Natural killer cell treated with Interleukin-12 subunit alpha and Interleukin-12 subunit beta and Interleukin-15 and Interleukin-18, amount 100 ng/mL, for 72 hours (primary cell): ENCODE measurements at regions not wholly inside any gene's neighbourhood (a gene's known extent, or its start where the extent isn't known, plus 50 kb on each side); places are given as distances from the start of the nearest gene placed in this dataset.

ENCODE experiments used
- ATAC-seq, 2 donors: fragments of 150-1000 bp; cut with Tn5 transposase in 1 of 2; sonication (Bioruptor Pico), chemical (Tn5 transposase) in 1 of 2; 2 replicates each; pipeline ENCODE4 v1.10.0; 2021
- DNase-seq: peaks from one replicate; pipeline ENCODE4 v3.0.0; 2022; ENCODE audit warnings: low spot score
- H3K27ac Mint-ChIP-seq, 2 donors: 1 replicate in 1 of 2; 2 replicates in 1 of 2; pipeline ENCODE4 v1.8.0; 2022; ENCODE audit warnings: mixed read lengths in 2 of 2, mild to moderate bottlenecking in 1 of 2, moderate library complexity in 1 of 2
- H3K27me3 Mint-ChIP-seq, 2 donors: 1 replicate in 1 of 2; 2 replicates in 1 of 2; pipeline ENCODE4 v1.8.0; 2022; ENCODE audit warnings: mixed read lengths in 2 of 2
- H3K36me3 Mint-ChIP-seq: one replicate; pipeline ENCODE4 v1.8.0; 2022; ENCODE audit warnings: mixed read lengths
- H3K4me1 Mint-ChIP-seq, 2 donors: 1 replicate in 1 of 2; 2 replicates in 1 of 2; pipeline ENCODE4 v1.8.0; 2022; ENCODE audit warnings: low read depth in 2 of 2, mixed read lengths in 2 of 2, mild to moderate bottlenecking in 1 of 2
- H3K4me3 Mint-ChIP-seq: one replicate; pipeline ENCODE4 v1.8.0; 2022; ENCODE audit warnings: mixed read lengths
- H3K9me3 Mint-ChIP-seq: 2 replicates; pipeline ENCODE4 v1.8.0; 2022; ENCODE audit warnings: mixed read lengths

DNA sequence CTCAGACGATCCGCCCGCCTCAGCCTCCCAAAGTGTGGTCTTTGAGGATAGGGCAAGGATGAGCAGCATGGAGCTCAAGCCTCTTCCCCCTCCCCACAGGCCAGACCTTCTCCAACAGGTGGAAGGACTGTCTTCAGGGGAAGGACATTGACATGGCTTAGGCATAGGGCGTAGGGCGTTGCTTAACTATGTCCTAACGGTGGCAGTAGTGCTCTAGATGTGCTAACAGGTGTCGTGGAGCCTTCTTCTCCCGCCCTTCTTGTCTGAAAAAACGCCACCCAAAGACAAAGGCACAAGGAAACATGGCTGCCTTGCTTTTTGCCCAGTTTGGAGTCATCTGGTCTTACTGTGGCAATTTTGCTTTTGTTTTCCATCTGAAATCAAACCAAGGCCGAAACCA, 219.8 kb downstream of the OR13H1 start:
- Mint-ChIP-seq H3K36me3 (no peaks in the 10 kb centered on the region), H3K9me3 (no peaks in the 10 kb centered on the region), H3K27ac (peak overlapping the region in 1 of 2 donors; percentile 85), H3K4me1 (peaks cover 0 to 23% of the 10 kb centered on the region in 2 donors), H3K4me3 (no peak overlapping the region), H3K27me3 (no peaks in the 10 kb centered on the region)
- ATAC-seq, result peak in 1 of 2 donors; percentile 90
- peak; percentile 77 for DNase-seq

DNA sequence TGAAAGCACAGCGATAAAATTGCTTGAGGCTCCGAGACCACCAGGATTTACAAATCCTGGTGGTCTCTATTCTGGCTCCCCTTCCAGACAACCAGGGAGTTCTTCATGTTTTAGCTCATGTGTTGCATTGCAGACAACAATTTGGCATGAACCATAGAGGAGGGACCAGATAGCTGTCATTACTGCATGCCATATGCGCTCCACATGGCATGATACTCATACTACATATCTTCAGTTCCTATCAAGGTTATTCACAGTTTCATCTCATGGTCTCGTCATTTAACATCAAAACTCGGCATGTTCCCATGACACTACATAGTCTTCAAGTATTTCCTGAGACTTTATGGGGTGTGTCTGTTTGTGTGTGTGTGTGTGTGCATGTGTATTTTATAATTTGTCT, 220.3 kb downstream of the OR13H1 start:
- H3K9me3 Mint-ChIP-seq, result no peaks in the 10 kb centered on the region
- H3K27ac Mint-ChIP-seq, result peak overlapping the region in 1 of 2 donors; percentile 85
- H3K36me3 Mint-ChIP-seq, result no peaks in the 10 kb centered on the region
- H3K4me1 Mint-ChIP-seq, result peaks cover 0 to 23% of the 10 kb centered on the region in 2 donors
- DNase-seq, result no peak
- no peak overlapping the region for H3K4me3 Mint-ChIP-seq
- ATAC-seq, result no peak
- no peaks in the 10 kb centered on the region for H3K27me3 Mint-ChIP-seq

DNA sequence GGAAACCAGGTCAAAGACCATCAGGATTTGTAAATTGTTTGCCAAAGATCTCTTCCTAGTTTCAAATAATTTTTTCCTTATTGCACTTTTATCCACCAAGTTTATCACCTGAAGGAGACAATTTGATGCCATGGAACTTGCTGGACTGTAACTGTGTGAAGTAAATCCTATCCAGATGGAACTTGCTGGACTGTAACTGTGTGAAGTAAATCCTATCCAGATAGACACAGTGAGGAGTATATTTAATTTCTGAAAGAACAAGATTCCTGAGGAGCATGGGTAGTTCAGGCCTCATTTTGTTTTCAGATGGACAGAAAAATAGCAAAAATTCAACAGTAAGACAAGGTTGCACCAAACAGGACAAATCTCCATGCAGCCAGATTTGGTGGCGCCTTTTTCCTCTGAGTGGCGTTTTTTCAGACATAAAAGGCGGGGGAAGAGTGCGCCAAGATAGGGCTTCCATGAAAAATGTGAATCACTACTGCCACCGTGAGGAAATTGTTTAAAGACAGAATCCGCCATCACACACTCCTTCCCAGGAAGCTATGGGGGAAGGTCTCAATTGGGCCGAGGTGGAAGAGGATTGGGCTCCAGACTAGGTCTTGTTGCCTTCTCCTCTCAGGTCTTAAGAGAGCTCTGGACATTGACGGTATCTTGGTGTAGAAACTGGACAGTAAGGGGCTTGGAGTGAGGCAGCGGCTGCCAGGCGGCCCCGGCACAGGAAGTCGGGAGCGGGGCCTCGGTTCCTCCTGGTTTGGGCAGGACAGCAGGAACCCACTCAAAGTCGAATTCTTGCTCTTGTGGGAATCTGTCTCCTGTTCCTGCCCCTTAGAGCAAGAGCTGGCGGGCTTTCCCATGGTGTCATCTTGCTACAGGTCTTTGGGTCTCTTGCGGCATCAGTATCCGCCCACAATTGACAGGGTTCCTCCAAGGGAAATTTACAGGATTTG, 234.7 kb downstream of the OR13H1 start:
- DNase-seq, result peak; percentile 76
- Mint-ChIP-seq H3K27ac (peak overlapping the region in 1 of 2 donors; percentile 86), H3K4me1 (peaks cover 0 to 3% of the 10 kb centered on the region in 2 donors), H3K4me3 (no peak overlapping the region), H3K27me3 (peaks cover 0 to 6% of the 10 kb centered on the region in 2 donors), H3K36me3 (no peaks in the 10 kb centered on the region), H3K9me3 (no peaks in the 10 kb centered on the region)
- peak in 1 of 2 donors; percentile 84 for ATAC-seq

DNA sequence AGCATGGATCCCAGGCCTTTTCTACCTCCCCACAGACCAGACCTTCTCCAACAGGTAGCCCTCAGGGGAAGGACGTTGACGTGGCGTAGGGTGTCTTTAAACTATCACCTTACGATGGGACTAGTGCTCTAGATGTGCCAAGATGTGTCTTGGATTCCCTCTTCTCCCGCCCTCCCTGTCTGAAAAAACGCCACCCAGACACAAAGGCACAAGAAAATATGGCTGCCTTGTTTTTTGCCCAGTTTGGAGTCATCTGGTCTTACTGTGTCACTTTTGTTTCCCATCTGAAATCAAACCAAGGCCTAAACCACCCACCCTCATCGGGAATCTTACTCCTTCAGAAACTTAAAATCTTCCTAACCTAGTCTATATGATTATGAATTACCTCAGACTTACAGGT, 235.4 kb downstream of the OR13H1 start:
- peaks cover 0 to 3% of the 10 kb centered on the region in 2 donors for H3K27me3 Mint-ChIP-seq
- peak overlapping the region in 1 of 2 donors; percentile 86 for H3K27ac Mint-ChIP-seq
- no peaks in the 10 kb centered on the region for H3K9me3 Mint-ChIP-seq
- no peak overlapping the region for H3K4me3 Mint-ChIP-seq
- peaks cover 0 to 8% of the 10 kb centered on the region in 2 donors for H3K4me1 Mint-ChIP-seq
- no peaks in the 10 kb centered on the region for H3K36me3 Mint-ChIP-seq
- DNase-seq (no peak), ATAC-seq (no peak)

DNA sequence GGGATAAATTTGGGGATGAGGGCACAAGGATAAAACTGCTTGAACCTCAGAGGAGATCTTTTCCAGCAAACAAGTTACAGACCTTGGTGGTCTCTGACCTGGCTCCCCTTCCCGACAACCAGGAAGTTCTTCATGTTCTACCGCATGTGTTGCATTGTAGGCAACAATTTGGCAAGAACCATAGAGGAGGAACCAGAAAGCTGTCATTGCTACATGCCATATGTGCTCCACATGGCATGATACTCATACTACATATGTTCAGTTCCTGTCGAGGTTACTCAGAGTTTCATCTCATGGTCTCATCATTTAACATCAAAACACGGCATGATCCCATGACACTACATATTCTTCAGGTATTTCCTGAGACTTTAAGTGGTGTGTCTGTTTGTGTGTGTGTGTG, 235.9 kb downstream of the OR13H1 start:
- Mint-ChIP-seq H3K9me3 (no peaks in the 10 kb centered on the region), H3K27ac (peak overlapping the region in 1 of 2 donors; percentile 86), H3K4me3 (no peak overlapping the region), H3K36me3 (no peaks in the 10 kb centered on the region), H3K27me3 (peaks cover 0 to 3% of the 10 kb centered on the region in 2 donors), H3K4me1 (peaks cover 0 to 8% of the 10 kb centered on the region in 2 donors)
- DNase-seq, result no peak
- ATAC-seq, result no peak

DNA sequence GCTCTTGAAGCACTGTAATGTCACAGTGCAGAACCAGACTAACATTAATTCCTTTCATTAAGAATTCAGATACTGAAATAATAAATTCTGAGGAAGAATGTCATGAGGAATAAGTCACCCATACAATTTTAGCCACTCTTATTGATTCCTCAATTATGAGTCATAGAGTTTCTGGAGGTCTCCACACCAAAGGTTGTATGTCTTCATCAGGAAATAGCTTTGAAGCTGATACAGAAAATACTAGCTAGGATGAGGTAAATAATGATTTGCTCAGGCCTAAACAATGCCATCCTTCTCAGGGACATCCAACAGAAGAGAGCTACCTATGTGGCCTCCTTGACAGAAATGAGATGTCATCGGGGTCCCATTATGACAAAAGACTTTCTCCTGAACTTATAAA, 238.8 kb downstream of the OR13H1 start:
- H3K4me1 Mint-ChIP-seq, result peaks cover 0 to 8% of the 10 kb centered on the region in 2 donors
- ATAC-seq (no peak), DNase-seq (no peak)
- no peak overlapping the region for H3K4me3 Mint-ChIP-seq
- no peaks in the 10 kb centered on the region for H3K9me3 Mint-ChIP-seq
- H3K27ac Mint-ChIP-seq, result no peak overlapping the region
- H3K36me3 Mint-ChIP-seq, result no peaks in the 10 kb centered on the region
- peaks cover 0 to 2% of the 10 kb centered on the region in 2 donors for H3K27me3 Mint-ChIP-seq

DNA sequence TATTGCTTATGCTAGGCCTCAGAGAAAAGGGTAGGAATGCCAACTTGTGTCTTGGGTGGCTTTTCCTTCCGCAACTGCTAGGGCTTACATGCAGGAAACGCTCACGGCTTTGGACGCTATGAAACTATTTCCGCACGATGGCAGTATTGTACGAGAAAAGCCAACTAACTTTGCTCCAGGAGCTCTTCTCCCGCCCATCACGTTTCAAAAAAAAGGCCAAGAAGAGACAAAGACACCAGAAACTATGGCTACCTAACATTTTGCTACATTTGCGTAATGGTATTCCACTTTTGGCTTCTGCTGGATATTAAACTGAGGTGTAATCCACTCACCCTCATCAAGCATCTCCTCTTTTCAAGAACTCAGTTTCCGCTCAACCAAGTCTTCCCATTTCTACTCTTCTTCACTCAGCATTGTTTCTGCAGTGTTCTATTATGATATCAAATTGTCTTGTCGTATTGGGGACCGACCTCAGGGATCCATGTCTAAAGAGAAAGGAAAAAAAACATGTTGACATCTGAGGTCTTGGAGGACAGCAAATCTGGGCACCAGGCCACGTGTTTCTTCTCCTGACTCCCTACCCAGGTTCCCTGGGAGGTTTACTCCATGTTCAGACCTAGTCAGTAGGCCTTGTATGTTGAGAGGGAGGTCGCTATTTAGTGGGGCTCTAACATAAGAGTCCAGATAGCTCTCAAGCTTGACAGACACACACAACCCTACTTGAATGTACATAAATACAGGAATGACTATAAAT, 239.4 kb upstream of the STK26 start:
- peak overlapping the region in 1 of 2 donors; percentile 12 for H3K27ac Mint-ChIP-seq

DNA sequence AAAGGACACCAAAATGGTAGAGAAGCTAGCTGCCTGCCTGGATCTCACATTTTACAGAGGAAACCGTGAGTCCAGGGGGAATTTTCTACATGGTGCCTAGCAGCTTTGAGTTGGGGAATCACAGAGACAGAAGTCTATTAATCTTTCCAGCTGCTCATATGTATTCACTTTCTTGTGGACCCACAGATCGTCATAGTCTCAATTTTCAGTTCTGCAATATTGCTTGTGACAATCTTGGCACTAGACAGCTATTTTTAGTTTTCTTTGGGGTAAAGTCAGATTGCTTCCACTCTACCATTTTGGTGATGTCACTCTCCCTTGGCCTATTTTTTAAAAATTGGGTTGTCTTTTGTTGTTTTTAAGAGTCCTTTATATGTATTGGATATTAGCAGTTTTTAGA, 233.4 kb upstream of the STK26 start:
- no peak overlapping the region for H3K4me3 Mint-ChIP-seq
- H3K4me1 Mint-ChIP-seq, result peaks cover 0 to 18% of the 10 kb centered on the region in 2 donors

More for the DNA sequence above, 239.4 kb upstream of the STK26 start:
- H3K27me3 Mint-ChIP-seq, result peaks cover 0 to 4% of the 10 kb centered on the region in 2 donors
- H3K36me3 Mint-ChIP-seq, result no peaks in the 10 kb centered on the region
- ATAC-seq, result peak in 1 of 2 donors; percentile 80
- DNase-seq, result peak; percentile 74
- H3K4me3 Mint-ChIP-seq, result no peak overlapping the region
- no peaks in the 10 kb centered on the region for H3K9me3 Mint-ChIP-seq
- peaks cover 0 to 8% of the 10 kb centered on the region in 2 donors for H3K4me1 Mint-ChIP-seq

DNA sequence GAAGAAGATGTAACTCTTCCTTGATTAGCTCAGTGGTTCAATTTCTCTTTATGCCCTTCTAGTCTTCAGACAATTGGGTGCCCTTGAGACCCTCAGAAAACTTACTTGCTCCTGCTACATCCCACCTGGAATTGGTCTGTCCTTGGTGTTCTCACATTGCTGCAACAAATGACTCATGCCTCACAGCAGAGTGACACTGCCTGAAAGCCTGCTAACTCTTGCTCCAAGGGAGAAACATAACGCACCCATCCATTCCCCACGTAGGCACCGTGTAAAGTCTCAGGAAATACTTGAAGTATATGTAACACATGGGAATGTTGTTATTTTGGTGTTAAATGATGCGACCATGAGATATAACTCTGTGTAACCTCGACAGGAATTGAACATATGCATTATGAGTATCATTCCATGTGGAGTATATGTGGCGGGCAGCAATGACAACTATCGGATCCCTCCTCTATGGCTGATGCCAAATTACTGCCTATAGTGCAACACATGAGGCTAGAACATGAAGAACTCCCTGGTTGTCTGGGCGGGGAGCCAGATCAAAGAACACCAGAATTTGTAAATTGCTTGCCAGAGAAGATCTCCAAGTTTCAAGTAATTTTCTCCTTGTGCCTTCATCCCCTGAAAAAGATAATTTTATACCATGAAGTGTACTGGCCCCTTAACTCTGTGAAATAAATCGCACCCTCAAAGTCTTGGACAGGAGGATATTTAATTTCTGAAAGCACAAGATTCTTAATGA, 231.3 kb upstream of the STK26 start:
- Mint-ChIP-seq H3K4me3 (no peak overlapping the region), H3K27me3 (peaks cover 0 to 5% of the 10 kb centered on the region in 2 donors), H3K27ac (peak overlapping the region in 1 of 2 donors; percentile 94), H3K4me1 (peaks cover 0 to 18% of the 10 kb centered on the region in 2 donors), H3K9me3 (no peaks in the 10 kb centered on the region), H3K36me3 (no peaks in the 10 kb centered on the region)
- DNase-seq, result no peak
- ATAC-seq, result no peak

More for the DNA sequence above, 233.4 kb upstream of the STK26 start:
- peaks cover 0 to 5% of the 10 kb centered on the region in 2 donors for H3K27me3 Mint-ChIP-seq
- DNase-seq (no peak), ATAC-seq (no peak)
- no peaks in the 10 kb centered on the region for H3K9me3 Mint-ChIP-seq
- H3K36me3 Mint-ChIP-seq, result no peaks in the 10 kb centered on the region
- no peak overlapping the region for H3K27ac Mint-ChIP-seq

DNA sequence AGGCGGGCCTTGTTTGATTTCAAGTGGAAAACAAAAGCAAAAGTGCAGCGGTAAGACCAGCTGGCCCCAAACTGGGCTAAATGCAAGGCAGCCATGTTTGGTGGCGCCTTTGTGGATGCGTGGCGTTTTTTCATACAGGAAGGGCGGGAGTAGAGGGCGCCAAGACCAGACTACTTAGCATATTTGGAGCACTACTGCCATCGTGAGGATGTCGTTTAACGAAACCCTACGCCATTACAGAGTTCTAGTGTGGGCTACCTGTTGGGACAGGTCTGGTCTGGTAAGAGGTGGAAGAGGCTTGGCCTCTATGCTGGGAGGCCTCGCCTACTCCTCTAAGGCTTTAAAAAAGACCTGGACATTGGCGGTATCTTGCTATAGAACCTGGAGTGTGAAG, 230.7 kb upstream of the STK26 start:
- ATAC-seq (peak in 1 of 2 donors; percentile 90), DNase-seq (peak; percentile 88)
- no peak overlapping the region for H3K4me3 Mint-ChIP-seq

DNA sequence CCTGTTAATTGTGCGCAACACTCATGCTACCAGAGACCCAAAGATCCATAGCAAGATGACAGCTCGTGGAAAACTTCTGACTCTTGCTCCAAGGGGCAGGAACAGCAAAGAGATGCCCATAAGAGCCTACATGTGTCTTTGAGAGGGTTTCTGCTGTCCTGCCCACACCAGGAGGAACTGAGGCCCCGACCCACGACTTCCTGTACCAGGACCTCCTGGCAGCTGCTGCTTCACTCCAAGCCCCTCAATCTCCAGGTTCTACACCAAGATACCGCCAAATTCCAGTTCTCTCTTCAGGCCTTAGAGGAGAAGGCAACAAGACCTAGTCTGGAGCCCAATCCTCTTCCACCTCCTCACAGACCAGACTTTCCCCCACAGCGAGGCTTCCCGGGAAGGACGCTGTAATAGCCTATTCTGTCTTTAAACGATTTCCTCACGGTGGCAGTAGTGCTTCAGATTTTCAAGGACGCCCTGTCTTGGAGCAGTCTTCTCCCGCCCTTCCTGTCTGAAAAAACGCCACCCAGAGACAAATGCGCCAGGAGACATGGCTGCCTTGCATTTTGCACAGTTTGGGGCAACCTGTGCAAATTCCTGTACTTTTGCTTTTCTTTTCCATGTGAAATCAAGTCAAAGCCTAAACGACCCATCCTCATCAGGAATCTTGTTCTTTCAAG, 230.2 kb upstream of the STK26 start:
- peak; percentile 85 for DNase-seq
- ATAC-seq, result peak in 1 of 2 donors; percentile 87
- Mint-ChIP-seq H3K27ac (peak overlapping the region in 1 of 2 donors; percentile 94), H3K27me3 (peaks cover 0 to 3% of the 10 kb centered on the region in 2 donors), H3K9me3 (no peaks in the 10 kb centered on the region), H3K4me3 (no peak overlapping the region), H3K4me1 (peaks cover 0 to 18% of the 10 kb centered on the region in 2 donors), H3K36me3 (no peaks in the 10 kb centered on the region)

More for the DNA sequence above, 230.7 kb upstream of the STK26 start:
- peaks cover 0 to 18% of the 10 kb centered on the region in 2 donors for H3K4me1 Mint-ChIP-seq
- H3K27ac Mint-ChIP-seq, result peak overlapping the region in 1 of 2 donors; percentile 94
- no peaks in the 10 kb centered on the region for H3K36me3 Mint-ChIP-seq
- H3K9me3 Mint-ChIP-seq, result no peaks in the 10 kb centered on the region
- peaks cover 0 to 5% of the 10 kb centered on the region in 2 donors for H3K27me3 Mint-ChIP-seq

DNA sequence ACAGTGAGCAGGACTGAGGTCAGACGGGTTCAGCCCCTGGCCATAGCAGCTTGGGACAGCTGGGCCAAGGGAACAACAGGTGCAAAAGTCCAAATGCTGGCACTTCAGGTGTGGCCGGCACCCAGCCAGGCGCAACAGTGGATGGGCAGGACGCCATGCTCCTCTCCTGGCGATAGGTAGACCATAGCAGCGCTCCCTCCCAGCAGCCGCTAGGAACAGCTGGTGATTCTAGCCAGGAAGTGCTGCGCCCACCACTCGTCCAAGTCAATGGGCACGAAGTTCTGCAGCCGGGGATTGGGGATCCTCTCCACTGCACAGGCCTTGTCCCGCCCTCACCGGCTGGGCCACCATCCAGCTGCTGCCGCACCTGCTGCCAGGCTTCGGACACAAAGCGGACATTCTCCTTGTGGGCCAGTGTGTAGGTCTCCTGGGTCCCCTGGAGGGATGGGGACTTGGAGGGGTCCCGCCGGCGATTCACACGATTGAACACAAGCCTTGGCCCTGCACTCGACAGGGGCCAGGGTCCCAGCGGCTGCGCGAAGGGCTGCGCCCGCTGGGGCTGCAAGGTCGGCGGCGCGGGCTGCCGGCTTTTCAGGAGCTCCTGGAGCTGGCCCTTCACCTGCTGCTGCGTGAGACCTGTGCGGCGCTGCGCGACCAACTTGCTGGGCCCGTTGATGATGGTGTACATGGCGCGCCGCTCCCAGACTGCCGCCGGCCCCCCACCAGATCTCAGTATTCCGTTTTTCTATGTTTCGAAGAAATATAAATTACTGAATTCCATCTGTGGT, 227.5 kb upstream of the STK26 start:
- no peak overlapping the region for H3K4me3 Mint-ChIP-seq
- ATAC-seq (no peak), DNase-seq (no peak)
- H3K4me1 Mint-ChIP-seq, result peaks cover 0 to 18% of the 10 kb centered on the region in 2 donors
- no peak overlapping the region for H3K27ac Mint-ChIP-seq
- H3K36me3 Mint-ChIP-seq, result no peaks in the 10 kb centered on the region
- H3K27me3 Mint-ChIP-seq, result no peaks in the 10 kb centered on the region
- H3K9me3 Mint-ChIP-seq, result no peaks in the 10 kb centered on the region
